Astrocyte (in vitro differentiated cells and primary cell): ENCODE measurements at regions not wholly inside any gene's neighbourhood (a gene's known extent, or its start where the extent isn't known, plus 50 kb on each side); places are given as distances from the start of the nearest gene placed in this dataset.

Experiments used
- DNase-seq: peaks from one replicate; pipeline ENCODE4 v3.0.0-alpha.2; 2010; ENCODE audit warnings: low read depth
- FAIRE-seq: peaks from 2 replicates; lab custom pipeline; 2011; peaks lifted over from hg19 to GRCh38; lab: Jason Lieb, UNC
- H2AFZ ChIP-seq: 2 replicates; pipeline ENCODE4 v1.6.0; 2012; ENCODE audit warnings: low read depth, low read length, inconsistent platforms
- H3K27ac ChIP-seq: 2 replicates; pipeline ENCODE4 v1.5.1; 2011; ENCODE audit warnings: low read depth, low read length, inconsistent platforms
- H3K27me3 ChIP-seq: 2 replicates; pipeline ENCODE4 v1.6.0; 2011; ENCODE audit warnings: low read length, inconsistent platforms; ENCODE audit not compliant: insufficient read depth
- H3K36me3 ChIP-seq: 2 replicates; pipeline ENCODE4 v1.5.1; 2011; ENCODE audit warnings: low read length, inconsistent platforms; ENCODE audit not compliant: insufficient read depth
- H3K4me1 ChIP-seq: 2 replicates; pipeline ENCODE4 v1.5.1; 2011; ENCODE audit warnings: low read length, inconsistent platforms; ENCODE audit not compliant: insufficient read depth
- H3K4me2 ChIP-seq: 2 replicates; pipeline ENCODE4 v1.6.0; 2012; ENCODE audit warnings: low read length, inconsistent platforms
- H3K4me3 ChIP-seq: 2 replicates; pipeline ENCODE4 v1.5.1; 2011; ENCODE audit warnings: low read depth, mild to moderate bottlenecking, low read length, inconsistent platforms; ENCODE audit not compliant: insufficient read depth
- H3K79me2 ChIP-seq: 2 replicates; pipeline ENCODE4 v1.6.0; 2012; ENCODE audit warnings: mild to moderate bottlenecking, low read length, inconsistent platforms; ENCODE audit not compliant: insufficient read depth
- H3K9ac ChIP-seq: 2 replicates; pipeline ENCODE4 v1.6.0; 2012; ENCODE audit warnings: mild to moderate bottlenecking, low read length, inconsistent platforms
- H3K9me3 ChIP-seq: 2 replicates; pipeline ENCODE4 v1.5.1; 2012; ENCODE audit warnings: low read depth, mild to moderate bottlenecking, low read length, inconsistent platforms; ENCODE audit not compliant: insufficient read depth
- H4K20me1 ChIP-seq: 2 replicates; pipeline ENCODE4 v1.6.0; 2012; ENCODE audit warnings: low read length, inconsistent platforms; ENCODE audit not compliant: insufficient read depth
- H3K27ac Mint-ChIP-seq: one replicate; pipeline ENCODE4 v1.8.0; 2021; ENCODE audit warnings: mild to moderate bottlenecking, mixed read lengths; ENCODE audit not compliant: unreplicated experiment
- H3K27me3 Mint-ChIP-seq: one replicate; pipeline ENCODE4 v1.8.0; 2021; ENCODE audit warnings: low read depth, mixed read lengths; ENCODE audit not compliant: unreplicated experiment
- H3K36me3 Mint-ChIP-seq: one replicate; pipeline ENCODE4 v1.8.0; 2021; ENCODE audit warnings: low read depth, mixed read lengths; ENCODE audit not compliant: unreplicated experiment
- H3K4me1 Mint-ChIP-seq: one replicate; pipeline ENCODE4 v1.8.0; 2021; ENCODE audit warnings: low read depth, mixed read lengths; ENCODE audit not compliant: unreplicated experiment
- H3K4me3 Mint-ChIP-seq: one replicate; pipeline ENCODE4 v1.8.0; 2021; ENCODE audit warnings: mild to moderate bottlenecking, moderate library complexity, mixed read lengths; ENCODE audit not compliant: unreplicated experiment
- H3K9me3 Mint-ChIP-seq: one replicate; pipeline ENCODE4 v1.8.0; 2021; ENCODE audit warnings: mild to moderate bottlenecking, mixed read lengths; ENCODE audit not compliant: unreplicated experiment
- CTCF ChIP-seq: IDR thresholded peaks from 2 replicates; pipeline ENCODE4 v1.5.1; 2011; ENCODE audit warnings: low read depth, mild to moderate bottlenecking, inconsistent platforms, low read length, moderate library complexity; ENCODE audit not compliant: insufficient read depth
- EZH2 ChIP-seq: IDR thresholded peaks from 2 replicates; pipeline ENCODE4 v1.6.1; 2012; ENCODE audit warnings: mild to moderate bottlenecking, low read length, inconsistent platforms; ENCODE audit not compliant: insufficient read depth

- no peaks in the 10 kb centered on the region for H3K4me1 ChIP-seq
- FAIRE-seq (no peak), DNase-seq (no peak)
- H3K36me3 Mint-ChIP-seq: no peaks in the 10 kb centered on the region
- no peak overlapping the region for H2AFZ ChIP-seq
- H3K9me3 ChIP-seq: no peaks in the 10 kb centered on the region
- H3K27ac Mint-ChIP-seq: no peak overlapping the region
- H3K4me1 Mint-ChIP-seq: no peaks in the 10 kb centered on the region
- H3K9me3 Mint-ChIP-seq: no peaks in the 10 kb centered on the region
- H3K4me3 Mint-ChIP-seq: no peak overlapping the region
- H4K20me1 ChIP-seq: no peaks in the 10 kb centered on the region
- H3K27ac ChIP-seq: no peak overlapping the region
- TF ChIP-seq CTCF (no peak), EZH2 (no peak)
- H3K9ac ChIP-seq: no peak overlapping the region
- no peaks in the 10 kb centered on the region for H3K36me3 ChIP-seq
- no peaks in the 10 kb centered on the region for H3K27me3 Mint-ChIP-seq
- no peaks in the 10 kb centered on the region for H3K79me2 ChIP-seq
- no peaks in the 10 kb centered on the region for H3K27me3 ChIP-seq
- H3K4me2 ChIP-seq: no peak overlapping the region
- no peak overlapping the region for H3K4me3 ChIP-seq
Measured at GRCh38 chr4:64705989-64706388, 296.7 kb upstream of the TECRL start.

- Mint-ChIP-seq H3K27me3 (no peaks in the 10 kb centered on the region), H3K36me3 (no peaks in the 10 kb centered on the region), H3K9me3 (no peaks in the 10 kb centered on the region), H3K4me3 (no peak overlapping the region), H3K27ac (no peak overlapping the region), H3K4me1 (no peaks in the 10 kb centered on the region)
- H3K9me3 ChIP-seq: no peaks in the 10 kb centered on the region
- H4K20me1 ChIP-seq: no peaks in the 10 kb centered on the region
- no peak overlapping the region for H3K27ac ChIP-seq
- no peak overlapping the region for H2AFZ ChIP-seq
- H3K4me2 ChIP-seq: no peak overlapping the region
- TF ChIP-seq EZH2: no peak
- TF ChIP-seq CTCF: no peak
- no peaks in the 10 kb centered on the region for H3K79me2 ChIP-seq
- no peak overlapping the region for H3K4me3 ChIP-seq
- no peak overlapping the region for H3K9ac ChIP-seq
- H3K27me3 ChIP-seq: no peaks in the 10 kb centered on the region
- no peak for DNase-seq
- no peaks in the 10 kb centered on the region for H3K4me1 ChIP-seq
- H3K36me3 ChIP-seq: no peaks in the 10 kb centered on the region
- FAIRE-seq: no peak
Measured at GRCh38 chr4:64698171-64698570, 288.9 kb upstream of the TECRL start.

GRCh38 chr4:64682946-64683345, 273.7 kb upstream of the TECRL start:
- H3K9ac ChIP-seq: no peak overlapping the region
- no peaks in the 10 kb centered on the region for H3K9me3 ChIP-seq
- Mint-ChIP-seq H3K36me3 (no peaks in the 10 kb centered on the region), H3K27ac (no peak overlapping the region), H3K4me1 (no peaks in the 10 kb centered on the region), H3K4me3 (no peak overlapping the region), H3K9me3 (peaks cover 4% of the 10 kb centered on the region), H3K27me3 (no peaks in the 10 kb centered on the region)
- no peaks in the 10 kb centered on the region for H3K27me3 ChIP-seq
- H2AFZ ChIP-seq: no peak overlapping the region
- TF ChIP-seq EZH2 (no peak), CTCF (no peak)
- no peaks in the 10 kb centered on the region for H3K4me1 ChIP-seq
- FAIRE-seq: no peak
- no peak overlapping the region for H3K4me2 ChIP-seq
- DNase-seq: no peak
- H3K36me3 ChIP-seq: no peaks in the 10 kb centered on the region
- H4K20me1 ChIP-seq: no peaks in the 10 kb centered on the region
- no peaks in the 10 kb centered on the region for H3K79me2 ChIP-seq
- no peak overlapping the region for H3K27ac ChIP-seq
- no peak overlapping the region for H3K4me3 ChIP-seq
